ENCODE measurements at regions not wholly inside any gene's neighbourhood (a gene's known extent, or its start where the extent isn't known, plus 50 kb on each side); places are given as distances from the start of the nearest gene placed in this dataset.

DNA sequence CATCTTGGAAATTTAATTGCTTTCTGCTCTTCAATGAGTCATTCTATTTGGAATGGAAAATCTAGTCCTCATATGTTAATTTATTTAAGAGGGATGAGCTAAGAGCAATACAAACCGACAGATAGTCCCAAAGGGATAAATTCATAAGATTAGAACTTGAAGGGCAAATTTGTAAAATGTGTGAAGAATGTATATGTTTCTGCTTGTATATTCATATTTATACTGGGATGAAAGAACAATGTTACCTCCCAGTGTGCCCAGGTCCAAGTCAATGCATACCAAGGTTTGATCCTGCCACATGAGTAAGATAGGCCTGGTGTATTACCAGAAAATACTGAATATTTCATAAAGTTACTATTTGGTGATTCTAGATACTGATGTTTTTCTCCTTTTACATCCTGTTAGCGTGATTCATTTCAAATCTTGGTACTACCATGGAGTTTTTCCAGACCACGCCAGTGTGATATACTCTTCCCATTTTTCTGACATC lies 255.6 kb upstream of the SEMA6D start:
- TF ChIP-seq, protein P1, sequence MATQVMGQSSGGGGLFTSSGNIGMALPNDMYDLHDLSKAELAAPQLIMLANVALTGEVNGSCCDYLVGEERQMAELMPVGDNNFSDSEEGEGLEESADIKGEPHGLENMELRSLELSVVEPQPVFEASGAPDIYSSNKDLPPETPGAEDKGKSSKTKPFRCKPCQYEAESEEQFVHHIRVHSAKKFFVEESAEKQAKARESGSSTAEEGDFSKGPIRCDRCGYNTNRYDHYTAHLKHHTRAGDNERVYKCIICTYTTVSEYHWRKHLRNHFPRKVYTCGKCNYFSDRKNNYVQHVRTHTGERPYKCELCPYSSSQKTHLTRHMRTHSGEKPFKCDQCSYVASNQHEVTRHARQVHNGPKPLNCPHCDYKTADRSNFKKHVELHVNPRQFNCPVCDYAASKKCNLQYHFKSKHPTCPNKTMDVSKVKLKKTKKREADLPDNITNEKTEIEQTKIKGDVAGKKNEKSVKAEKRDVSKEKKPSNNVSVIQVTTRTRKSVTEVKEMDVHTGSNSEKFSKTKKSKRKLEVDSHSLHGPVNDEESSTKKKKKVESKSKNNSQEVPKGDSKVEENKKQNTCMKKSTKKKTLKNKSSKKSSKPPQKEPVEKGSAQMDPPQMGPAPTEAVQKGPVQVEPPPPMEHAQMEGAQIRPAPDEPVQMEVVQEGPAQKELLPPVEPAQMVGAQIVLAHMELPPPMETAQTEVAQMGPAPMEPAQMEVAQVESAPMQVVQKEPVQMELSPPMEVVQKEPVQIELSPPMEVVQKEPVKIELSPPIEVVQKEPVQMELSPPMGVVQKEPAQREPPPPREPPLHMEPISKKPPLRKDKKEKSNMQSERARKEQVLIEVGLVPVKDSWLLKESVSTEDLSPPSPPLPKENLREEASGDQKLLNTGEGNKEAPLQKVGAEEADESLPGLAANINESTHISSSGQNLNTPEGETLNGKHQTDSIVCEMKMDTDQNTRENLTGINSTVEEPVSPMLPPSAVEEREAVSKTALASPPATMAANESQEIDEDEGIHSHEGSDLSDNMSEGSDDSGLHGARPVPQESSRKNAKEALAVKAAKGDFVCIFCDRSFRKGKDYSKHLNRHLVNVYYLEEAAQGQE (IDR thresholded peaks at IDR 0.05; ENCODE audit: insufficient read depth in 1 of 2, low read depth in 2 of 2, low read length in 2 of 2), result no peak
- TF ChIP-seq POLR2AphosphoS5 (IDR thresholded peaks at IDR 0.05; ENCODE audit: low read depth, low read length) (no peak), SIN3A (IDR thresholded peaks at IDR 0.05; ENCODE audit: borderline replicate concordance, insufficient read depth, low read length) (no peak)
